Upper lobe of right lung (tissue), 1 donor: ENCODE measurements at regions not wholly inside any gene's neighbourhood (a gene's known extent, or its start where the extent isn't known, plus 50 kb on each side); places are given as distances from the start of the nearest gene placed in this dataset.

Experiments
- ATAC-seq: fragments of 200-7000 bp; cut with Tn5 transposase; one replicate; pipeline ENCODE4 v1.9.1; 2020; ENCODE audit warnings: mild to moderate bottlenecking, moderate library complexity
- DNase-seq: peaks from one replicate; pipeline ENCODE4 v3.0.0-alpha.2; 2020
- H3K27ac ChIP-seq: fragments of 200-600 bp; one replicate; pipeline ENCODE4 v1.8.0; 2022
- H3K27me3 ChIP-seq: fragments of 200-600 bp; one replicate; pipeline ENCODE4 v1.8.0; 2022; ENCODE audit warnings: mild to moderate bottlenecking
- H3K36me3 ChIP-seq: fragments of 200-600 bp; one replicate; pipeline ENCODE4 v1.8.0; 2022
- H3K4me1 ChIP-seq: fragments of 200-600 bp; one replicate; pipeline ENCODE4 v1.8.0; 2022
- H3K4me3 ChIP-seq: fragments of 200-600 bp; one replicate; pipeline ENCODE4 v1.8.0; 2022; ENCODE audit warnings: mild to moderate bottlenecking
- H3K9me3 ChIP-seq: fragments of 200-600 bp; one replicate; pipeline ENCODE4 v1.8.0; 2022
- CTCF ChIP-seq: fragments of 200-600 bp; IDR thresholded peaks from one replicate; pipeline ENCODE4 v1.8.0; 2022; ENCODE audit warnings: antibody characterized with exemption
- intact Hi-C: fragments of 100-400 bp; cut with DNase I; formaldehyde crosslinking; loops from one replicate; pipeline ENCODE4 v1.11.0; 2022
- donor health status: DM: no; HTN: yes; CAD: no; lungs with severe emphysema.

GRCh38 chr6:79780881-79781280 is 149.8 kb downstream of the SH3BGRL2 start:
- no peaks in the 10 kb centered on the region for H3K9me3 ChIP-seq
- H3K36me3 ChIP-seq: no peaks in the 10 kb centered on the region
- H3K27me3 ChIP-seq: no peaks in the 10 kb centered on the region
- H3K4me1 ChIP-seq: no peaks in the 10 kb centered on the region
- DNase-seq: no peak
- no peak overlapping the region for H3K27ac ChIP-seq
- H3K4me3 ChIP-seq: no peak overlapping the region
- TF ChIP-seq CTCF: no peak
- ATAC-seq: no peak
- intact Hi-C loops: no loop called here

GRCh38 chr6:79778816-79779215 is 147.7 kb downstream of the SH3BGRL2 start:
- Histone ChIP-seq H3K27me3 (no peaks in the 10 kb centered on the region), H3K4me1 (no peaks in the 10 kb centered on the region), H3K27ac (no peak overlapping the region), H3K36me3 (no peaks in the 10 kb centered on the region), H3K4me3 (no peak overlapping the region), H3K9me3 (no peaks in the 10 kb centered on the region)
- ATAC-seq (no peak), DNase-seq (no peak)
- intact Hi-C loops: no loop called here
- no peak for TF ChIP-seq CTCF

GRCh38 chr6:79777713-79778579 is 146.8 kb downstream of the SH3BGRL2 start:
- peak overlapping the region; percentile 33 for H3K4me3 ChIP-seq
- H3K27ac ChIP-seq: no peak overlapping the region
- intact Hi-C loops: no loop called here

GRCh38 chr6:79776076-79776475 is 144.9 kb downstream of the SH3BGRL2 start:
- no peaks in the 10 kb centered on the region for H3K4me1 ChIP-seq
- H3K36me3 ChIP-seq: no peaks in the 10 kb centered on the region
- H3K27ac ChIP-seq: no peak overlapping the region
- no peaks in the 10 kb centered on the region for H3K27me3 ChIP-seq
- ATAC-seq: no peak
- TF ChIP-seq CTCF: no peak
- no peaks in the 10 kb centered on the region for H3K9me3 ChIP-seq
- no peak for DNase-seq
- intact Hi-C loops: no loop called here
- no peak overlapping the region for H3K4me3 ChIP-seq

More at GRCh38 chr6:79777713-79778579, 146.8 kb downstream of the SH3BGRL2 start:
- Histone ChIP-seq H3K27me3 (no peaks in the 10 kb centered on the region), H3K36me3 (no peaks in the 10 kb centered on the region), H3K9me3 (no peaks in the 10 kb centered on the region), H3K4me1 (no peaks in the 10 kb centered on the region)
- ATAC-seq (peak; percentile 97), DNase-seq (peak; percentile 89)
- peak; percentile 99 for TF ChIP-seq CTCF

- H3K4me1 ChIP-seq: no peaks in the 10 kb centered on the region
- no peak overlapping the region for H3K4me3 ChIP-seq
- no peaks in the 10 kb centered on the region for H3K36me3 ChIP-seq
- H3K9me3 ChIP-seq: no peaks in the 10 kb centered on the region
- ATAC-seq: no peak
- DNase-seq: no peak
- intact Hi-C loops: no loop called here
- H3K27ac ChIP-seq: no peak overlapping the region
- TF ChIP-seq CTCF: no peak
- no peaks in the 10 kb centered on the region for H3K27me3 ChIP-seq
Observed at GRCh38 chr6:79775222-79775621, 144.1 kb downstream of the SH3BGRL2 start.
